ENCODE measurements at regions not wholly inside any gene's neighbourhood (a gene's known extent, or its start where the extent isn't known, plus 50 kb on each side); places are given as distances from the start of the nearest gene placed in this dataset.

DNA sequence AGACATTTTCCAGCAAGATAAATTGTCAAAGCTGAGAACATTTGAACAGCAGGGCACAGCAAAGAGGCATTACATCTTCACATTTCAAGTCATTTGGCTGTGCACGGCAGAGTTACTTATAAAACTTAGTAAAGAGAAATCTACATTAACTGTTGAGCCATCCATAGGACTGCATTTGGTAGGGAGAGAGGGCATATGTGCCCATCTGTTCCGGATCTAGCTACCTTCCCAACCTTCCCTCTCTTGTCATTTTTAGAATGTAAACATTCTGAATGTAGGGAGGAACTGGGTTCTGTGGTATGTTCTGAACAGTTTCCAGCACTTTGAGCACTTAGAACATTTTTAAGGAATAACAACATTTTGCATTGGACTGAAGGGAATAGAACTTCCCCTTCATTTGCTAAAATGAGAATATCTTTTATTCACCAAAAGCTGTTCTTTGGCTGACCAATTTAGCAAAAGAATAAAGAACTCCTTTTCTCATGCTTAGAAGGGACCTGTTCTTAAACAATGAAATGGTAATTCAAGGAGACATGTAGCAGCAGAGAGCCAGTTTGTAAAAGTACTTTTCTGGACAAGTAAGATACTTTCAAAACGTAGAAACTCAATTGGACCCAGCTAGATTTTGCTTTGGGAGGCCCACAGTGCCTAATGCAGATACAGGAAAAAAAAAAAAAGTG is 104.4 kb downstream of the CETN3 start:
- TF ChIP-seq, protein P1, sequence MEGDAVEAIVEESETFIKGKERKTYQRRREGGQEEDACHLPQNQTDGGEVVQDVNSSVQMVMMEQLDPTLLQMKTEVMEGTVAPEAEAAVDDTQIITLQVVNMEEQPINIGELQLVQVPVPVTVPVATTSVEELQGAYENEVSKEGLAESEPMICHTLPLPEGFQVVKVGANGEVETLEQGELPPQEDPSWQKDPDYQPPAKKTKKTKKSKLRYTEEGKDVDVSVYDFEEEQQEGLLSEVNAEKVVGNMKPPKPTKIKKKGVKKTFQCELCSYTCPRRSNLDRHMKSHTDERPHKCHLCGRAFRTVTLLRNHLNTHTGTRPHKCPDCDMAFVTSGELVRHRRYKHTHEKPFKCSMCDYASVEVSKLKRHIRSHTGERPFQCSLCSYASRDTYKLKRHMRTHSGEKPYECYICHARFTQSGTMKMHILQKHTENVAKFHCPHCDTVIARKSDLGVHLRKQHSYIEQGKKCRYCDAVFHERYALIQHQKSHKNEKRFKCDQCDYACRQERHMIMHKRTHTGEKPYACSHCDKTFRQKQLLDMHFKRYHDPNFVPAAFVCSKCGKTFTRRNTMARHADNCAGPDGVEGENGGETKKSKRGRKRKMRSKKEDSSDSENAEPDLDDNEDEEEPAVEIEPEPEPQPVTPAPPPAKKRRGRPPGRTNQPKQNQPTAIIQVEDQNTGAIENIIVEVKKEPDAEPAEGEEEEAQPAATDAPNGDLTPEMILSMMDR (IDR thresholded peaks at IDR 0.05; ENCODE audit: insufficient read depth, low read length, poor library complexity, severe bottlenecking) = no peak
- no peak for TF ChIP-seq EZH2phosphoT487 (conservative IDR thresholded peaks at IDR 0.05; ENCODE audit: low read length)

All from SU-DHL-6 (cell line).